Transverse colon (tissue), 4 donors: ENCODE measurements at regions not wholly inside any gene's neighbourhood (a gene's known extent, or its start where the extent isn't known, plus 50 kb on each side); places are given as distances from the start of the nearest gene placed in this dataset.

ENCODE experiments used
- DNase-seq: peaks from one replicate; pipeline ENCODE4 v3.0.0-alpha.2; 2019
- H3K27ac ChIP-seq, 4 donors: fragments of 200-600 bp; sonication (generic); 2 replicates each; pipeline ENCODE4 v1.5.1; 2016 to 2018; ENCODE audit warnings: inconsistent platforms in 4 of 4
- H3K27me3 ChIP-seq: fragments of 200-600 bp; sonication (generic); 2 replicates; pipeline ENCODE4 v1.5.1; 2017; ENCODE audit warnings: inconsistent platforms
- H3K36me3 ChIP-seq, 4 donors: fragments of 200-600 bp; sonication (generic); 2 replicates each; pipeline ENCODE4 v1.5.1; 2017 to 2019; ENCODE audit warnings: inconsistent platforms in 4 of 4
- H3K4me1 ChIP-seq, 4 donors: fragments of 200-600 bp; sonication (generic); 2 replicates each; pipeline ENCODE4 v1.5.1; 2017 to 2020; ENCODE audit warnings: inconsistent platforms in 4 of 4
- H3K4me3 ChIP-seq, 4 donors: fragments of 200-600 bp; sonication (generic); 1 replicate in 1 of 4; 2 replicates in 3 of 4; pipeline versions ENCODE4 v1.5.1 to v1.6.1; 2017 to 2019; ENCODE audit warnings: inconsistent platforms in 4 of 4
- H3K9me3 ChIP-seq, 2 donors: fragments of 200-600 bp; sonication (generic); 2 replicates each; pipeline ENCODE4 v1.5.1; 2017 to 2019; ENCODE audit warnings: inconsistent platforms in 2 of 2
- CTCF ChIP-seq, 5 experiments: fragments of 200-600 bp in 3 of 5; fragments of 450-650 bp in 2 of 5; sonication (generic) in 3 of 5; IDR thresholded peaks; 1 replicate in 2 of 5; 2 replicates in 3 of 5; pipeline ENCODE4 v1.5.1; 2016 to 2017; ENCODE audit warnings: antibody characterized with exemption in 5 of 5, inconsistent platforms in 3 of 5, mild to moderate bottlenecking in 2 of 5, moderate library complexity in 1 of 5
- EP300 ChIP-seq: sonication (generic); formaldehyde crosslinking; IDR thresholded peaks from one replicate; pipeline ENCODE4 v1.6.1; 2017; ENCODE audit warnings: antibody characterized with exemption, low read depth
- POLR2A ChIP-seq: fragments of 450-650 bp; IDR thresholded peaks from one replicate; pipeline ENCODE4 v1.6.1; 2016; ENCODE audit warnings: antibody characterized with exemption, mild to moderate bottlenecking, moderate library complexity
- POLR2AphosphoS5 ChIP-seq, 3 donors: sonication (generic); formaldehyde crosslinking; IDR thresholded peaks; one replicate each; pipeline ENCODE4 v1.6.1; 2016; ENCODE audit warnings: antibody characterized with exemption in 3 of 3
- WGBS, 2 donors: methylation state at CpG; one replicate each; pipeline ENCODE4 v1.1.5; 2018; ENCODE audit warnings: low coverage in 1 of 2; 5-methylcytosine and 5-hydroxymethylcytosine counted together
- in situ Hi-C, 4 donors: fragments of 200-750 bp; cut with MboI; loops; one replicate each; pipeline versions ENCODE4 v1.15.0 to v1.15.1; 2017; ENCODE audit warnings: low sequenced_read_pairs in 3 of 4, low pct_ligation_motif_present in 1 of 4, low pct_unique_long_range_greater_than_20kb in 1 of 4
- intact Hi-C: fragments of 100-400 bp; cut with DNase I; formaldehyde crosslinking; loops from one replicate; pipeline ENCODE4 v1.15.1; 2023; ENCODE audit warnings: low total_unique reads

DNA sequence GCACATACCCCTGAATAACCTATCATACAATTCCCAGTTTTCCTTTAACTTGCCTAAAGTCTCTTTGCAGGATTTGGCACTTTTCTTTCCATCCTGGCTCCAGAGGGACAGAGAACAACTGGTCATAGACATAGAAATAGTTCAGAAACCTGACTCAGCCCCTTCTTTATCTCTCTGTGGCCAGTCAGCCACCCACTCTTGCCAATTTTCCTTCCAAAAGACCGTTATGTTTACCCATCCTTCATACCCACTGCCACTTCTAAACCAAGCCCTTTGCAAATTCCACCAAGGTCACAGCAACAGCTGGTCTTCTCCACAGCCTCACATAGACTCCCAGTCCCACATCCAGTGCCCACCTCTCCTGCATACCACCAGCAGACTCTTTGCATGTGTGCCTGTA lies 127.2 kb upstream of the FGGY start:
- DNase-seq: no peak
- Histone ChIP-seq H3K27me3 (no peaks in the 10 kb centered on the region), H3K4me1 (peaks cover 0 to 7% (median 0%) of the 10 kb centered on the region in 4 donors), H3K27ac (no peak overlapping the region), H3K4me3 (no peak overlapping the region), H3K9me3 (no peaks in the 10 kb centered on the region), H3K36me3 (no peaks in the 10 kb centered on the region)
- TF ChIP-seq CTCF (IDR thresholded peaks at IDR 0.05) (no peak), POLR2AphosphoS5 (IDR thresholded peaks at IDR 0.05) (no peak), EP300 (no peak), POLR2A (no peak)
- intact Hi-C loops: no loop called here
- in situ Hi-C loops: no loop called here
- 67 to 68% methylated on average over 1 of the region's 1 CpG for WGBS, 2 donors

DNA sequence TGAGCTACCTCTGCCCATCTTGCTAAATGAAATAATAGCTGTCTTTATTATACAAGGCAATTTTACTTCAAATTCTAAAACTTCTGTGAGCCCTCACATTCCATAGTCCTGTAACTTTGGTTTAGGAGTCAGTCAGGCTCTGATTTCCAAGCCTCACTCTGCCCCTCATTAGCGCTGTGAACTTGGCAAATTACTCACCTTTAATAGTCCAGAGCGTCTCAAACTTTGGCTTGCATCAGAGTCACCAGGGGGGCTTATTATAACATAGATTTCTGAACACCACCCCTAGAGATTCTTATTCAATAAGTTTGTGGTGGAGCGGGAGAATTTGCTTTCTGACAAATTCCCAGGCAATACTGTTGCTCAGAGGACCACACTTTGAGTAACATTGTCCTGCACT lies 126.2 kb upstream of the FGGY start:
- Histone ChIP-seq H3K27ac (no peak overlapping the region), H3K4me1 (peaks cover 0 to 7% (median 0%) of the 10 kb centered on the region in 4 donors), H3K4me3 (no peak overlapping the region), H3K9me3 (no peaks in the 10 kb centered on the region), H3K36me3 (no peaks in the 10 kb centered on the region), H3K27me3 (no peaks in the 10 kb centered on the region)
- in situ Hi-C loops (no loop called here), intact Hi-C loops (no loop called here)
- 94 to 96% methylated on average over 2 to 3 of the region's 3 CpGs for WGBS, 2 donors
- no peak for DNase-seq
- TF ChIP-seq EP300 (no peak), POLR2A (no peak), CTCF (IDR thresholded peaks at IDR 0.05) (no peak), POLR2AphosphoS5 (IDR thresholded peaks at IDR 0.05) (no peak)

DNA sequence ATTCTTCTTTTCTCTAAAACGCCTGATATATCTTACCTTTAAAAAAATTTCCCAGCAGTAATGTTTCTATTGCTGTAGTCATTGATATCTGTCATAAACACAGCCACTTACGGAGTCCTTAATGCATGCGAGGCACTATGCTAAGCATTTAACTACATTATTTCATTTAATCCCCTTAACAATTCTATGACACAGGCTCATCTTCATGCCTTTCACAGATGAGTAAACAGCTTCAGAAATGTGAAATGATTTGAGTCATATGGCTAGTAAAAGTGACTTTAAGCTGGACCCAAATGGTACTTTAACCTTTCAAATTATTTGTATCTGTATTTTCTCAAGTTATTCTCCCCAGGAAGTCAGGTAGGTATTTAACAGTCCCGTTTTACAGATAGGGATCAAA lies 125.1 kb upstream of the FGGY start:
- no peaks in the 10 kb centered on the region for H3K36me3 ChIP-seq
- no peak for DNase-seq
- no peak overlapping the region for H3K4me3 ChIP-seq
- 70 to 77% methylated on average over 4 of the region's 4 CpGs for WGBS, 2 donors
- H3K9me3 ChIP-seq: no peaks in the 10 kb centered on the region
- in situ Hi-C loops (no loop called here), intact Hi-C loops (no loop called here)
- no peaks in the 10 kb centered on the region for H3K27me3 ChIP-seq
- H3K27ac ChIP-seq: no peak overlapping the region
- TF ChIP-seq EP300: no peak
- TF ChIP-seq POLR2AphosphoS5 (IDR thresholded peaks at IDR 0.05): no peak
- TF ChIP-seq POLR2A: no peak
- TF ChIP-seq CTCF (IDR thresholded peaks at IDR 0.05): no peak
- H3K4me1 ChIP-seq: peaks cover 0 to 7% (median 0%) of the 10 kb centered on the region in 4 donors

- in situ Hi-C loops: no loop called here
- no peak overlapping the region for H3K4me3 ChIP-seq
- intact Hi-C loops: no loop called here
- WGBS, 2 donors: 36 to 58% methylated on average over 1 of the region's 1 CpG
- no peak for DNase-seq
- TF ChIP-seq CTCF (IDR thresholded peaks at IDR 0.05): no peak
- TF ChIP-seq EP300: no peak
- no peak for TF ChIP-seq POLR2AphosphoS5 (IDR thresholded peaks at IDR 0.05)
- TF ChIP-seq POLR2A: no peak
- H3K36me3 ChIP-seq: no peaks in the 10 kb centered on the region
- no peak overlapping the region for H3K27ac ChIP-seq
- peaks cover 0 to 7% (median 0%) of the 10 kb centered on the region in 4 donors for H3K4me1 ChIP-seq
- H3K27me3 ChIP-seq: no peaks in the 10 kb centered on the region
- no peaks in the 10 kb centered on the region for H3K9me3 ChIP-seq
These were observed 124.2 kb upstream of the FGGY start for GRCh38 chr1:59172693-59173092.
